ENCODE measurements at regions not wholly inside any gene's neighbourhood (a gene's known extent, or its start where the extent isn't known, plus 50 kb on each side); places are given as distances from the start of the nearest gene placed in this dataset.
"Not testable (repeated sequence)": the region's sequence is repeated elsewhere in the genome, so short reads cannot be mapped to it uniquely, and the experiment has no call there.

- no peak for DNase-seq (ENCODE audit: extremely low read depth in 1 of 2, low read depth in 1 of 2)
Observed at GRCh38 chr10:8412541-8412940, 358.1 kb downstream of the GATA3 start.

- not testable (repeated sequence) for DNase-seq (ENCODE audit: extremely low read depth in 1 of 2, low read depth in 1 of 2)
Observed at GRCh38 chr10:8415029-8415428, 360.5 kb downstream of the GATA3 start.

DNA sequence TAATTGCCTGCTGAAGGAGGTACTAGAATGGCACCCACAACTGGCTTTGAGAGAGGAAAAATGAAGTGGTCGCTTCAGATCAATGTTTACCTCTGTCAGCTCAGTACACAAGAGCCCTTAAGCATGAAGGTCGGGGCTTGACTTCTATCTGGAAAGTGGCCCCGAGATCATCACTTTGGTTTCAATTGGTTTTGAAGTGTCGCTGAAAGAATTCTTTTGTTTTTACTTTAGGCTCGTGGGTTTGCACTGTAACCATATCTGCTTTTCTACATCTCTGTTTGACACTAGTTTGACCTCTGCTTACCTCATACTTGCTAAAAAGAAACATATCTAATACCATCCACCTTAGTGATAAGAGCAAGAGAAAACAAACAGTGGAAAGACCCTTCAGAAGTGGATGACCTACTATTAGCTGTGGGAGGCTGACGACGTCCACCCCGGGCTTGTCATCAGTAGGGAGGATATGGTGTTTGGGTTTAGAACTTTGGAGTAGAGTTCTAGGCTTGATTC, 361.8 kb downstream of the GATA3 start:
- peak in 1 of 2 donors; percentile 55 for DNase-seq (ENCODE audit: extremely low read depth in 1 of 2, low read depth in 1 of 2)

DNA sequence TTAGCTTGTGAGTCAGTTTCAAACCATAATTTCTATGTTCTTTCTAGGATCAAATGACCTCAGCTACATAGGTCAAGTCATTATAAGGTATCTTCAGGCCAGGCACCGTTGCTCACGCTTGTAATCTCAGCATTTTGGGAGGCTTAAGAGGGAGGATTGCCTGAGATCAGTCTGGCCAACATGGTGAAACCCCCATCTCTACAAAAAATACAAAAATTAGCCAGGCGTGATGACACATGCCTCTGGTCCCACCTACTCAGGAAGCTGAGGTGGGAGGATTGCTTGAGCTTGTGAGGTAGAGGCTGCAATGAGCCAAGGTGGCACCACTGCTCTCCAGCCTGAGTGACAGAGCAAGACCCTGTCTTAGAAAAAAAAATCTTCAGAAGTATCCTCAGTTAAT, 362.3 kb downstream of the GATA3 start:
- DNase-seq (ENCODE audit: extremely low read depth in 1 of 2, low read depth in 1 of 2): no peak

GRCh38 chr10:8417631-8418030, 363.1 kb downstream of the GATA3 start:
- no peak for DNase-seq (ENCODE audit: extremely low read depth in 1 of 2, low read depth in 1 of 2)

DNA sequence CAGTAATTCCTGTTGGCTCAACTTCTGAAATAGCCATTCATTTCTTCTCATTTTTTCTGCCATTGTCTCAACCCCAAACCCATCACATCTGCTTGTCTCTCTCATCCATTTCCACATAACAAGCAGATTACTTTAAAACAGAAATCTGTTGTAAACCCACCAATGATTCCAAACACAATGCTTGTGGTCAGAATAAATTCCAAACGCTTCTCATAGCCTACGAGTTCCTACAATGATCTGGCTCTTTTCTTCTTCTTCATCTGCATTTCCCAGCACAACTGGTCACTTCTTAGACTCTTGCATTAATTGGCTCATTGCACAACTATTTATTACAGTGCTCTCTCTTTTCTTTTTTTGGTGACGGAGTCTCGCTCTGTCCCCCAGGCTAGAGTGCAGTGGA, 364.1 kb downstream of the GATA3 start:
- no peak for DNase-seq (ENCODE audit: extremely low read depth in 1 of 2, low read depth in 1 of 2)

- no peak for DNase-seq (ENCODE audit: extremely low read depth in 1 of 2, low read depth in 1 of 2)
Observed at GRCh38 chr10:8420182-8420581, 365.7 kb downstream of the GATA3 start.

DNA sequence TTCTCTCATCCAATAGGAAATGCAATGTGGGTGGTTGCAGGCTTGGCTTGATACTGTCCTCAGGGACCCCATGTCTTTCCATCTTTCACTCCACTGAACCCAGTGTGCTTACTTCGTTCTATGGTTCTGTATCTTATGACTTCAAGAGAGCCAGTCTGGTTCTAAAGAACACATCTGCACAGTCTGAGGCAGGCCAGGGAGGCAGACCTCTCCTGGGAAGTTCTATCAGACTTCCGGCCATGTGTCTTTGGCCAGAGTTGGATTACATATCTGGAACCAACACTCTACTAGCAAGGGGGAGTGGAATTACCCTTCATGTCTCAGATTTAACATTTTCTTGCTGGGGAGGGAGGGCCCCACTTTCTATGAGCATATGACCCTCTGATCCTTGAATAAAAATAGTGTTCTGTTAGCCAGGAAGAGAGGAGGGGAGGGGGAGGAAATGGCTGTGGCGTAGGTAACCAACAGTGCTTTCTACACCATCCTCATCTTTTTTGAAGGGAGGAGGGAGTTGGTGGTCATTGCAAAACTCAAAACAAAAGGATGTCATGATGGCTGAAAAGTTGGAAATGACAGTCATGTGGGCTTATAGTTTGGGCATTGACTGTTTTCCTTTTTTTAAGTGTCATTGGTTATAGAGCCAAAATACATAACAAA, 370.2 kb downstream of the GATA3 start:
- DNase-seq (ENCODE audit: extremely low read depth in 1 of 2, low read depth in 1 of 2): no peak

- DNase-seq (ENCODE audit: extremely low read depth in 1 of 2, low read depth in 1 of 2): no peak
Observed at GRCh38 chr10:8428654-8429053, 374.2 kb downstream of the GATA3 start.

DNA sequence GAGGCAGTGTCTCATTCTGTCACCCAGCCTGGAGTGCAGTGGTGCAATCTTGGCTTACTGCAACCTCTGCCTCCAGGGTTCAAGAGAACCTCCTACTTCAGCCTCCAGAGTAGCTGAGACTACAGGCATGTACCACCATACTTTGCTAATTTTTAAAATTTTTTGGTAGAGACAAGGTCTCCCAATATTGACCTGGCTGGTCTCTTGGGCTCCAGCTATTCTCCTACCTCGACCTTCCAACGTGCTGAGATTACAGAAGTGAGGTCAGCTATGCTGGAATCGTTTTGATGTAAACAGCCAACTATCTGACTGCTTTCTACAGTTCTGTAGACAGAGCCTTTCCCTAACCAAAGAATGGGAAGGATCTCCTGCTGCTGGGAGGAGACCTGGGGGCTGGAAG, 375.8 kb downstream of the GATA3 start:
- no peak for DNase-seq (ENCODE audit: extremely low read depth in 1 of 2, low read depth in 1 of 2)

GRCh38 chr10:8431511-8431910, 377.0 kb downstream of the GATA3 start:
- no peak for DNase-seq (ENCODE audit: extremely low read depth in 1 of 2, low read depth in 1 of 2)

GRCh38 chr10:8435186-8436055, 380.9 kb downstream of the GATA3 start:
- DNase-seq (ENCODE audit: extremely low read depth in 1 of 2, low read depth in 1 of 2): no peak

- DNase-seq (ENCODE audit: extremely low read depth in 1 of 2, low read depth in 1 of 2): no peak
Observed at GRCh38 chr10:8437896-8438295, 383.4 kb downstream of the GATA3 start.

DNA sequence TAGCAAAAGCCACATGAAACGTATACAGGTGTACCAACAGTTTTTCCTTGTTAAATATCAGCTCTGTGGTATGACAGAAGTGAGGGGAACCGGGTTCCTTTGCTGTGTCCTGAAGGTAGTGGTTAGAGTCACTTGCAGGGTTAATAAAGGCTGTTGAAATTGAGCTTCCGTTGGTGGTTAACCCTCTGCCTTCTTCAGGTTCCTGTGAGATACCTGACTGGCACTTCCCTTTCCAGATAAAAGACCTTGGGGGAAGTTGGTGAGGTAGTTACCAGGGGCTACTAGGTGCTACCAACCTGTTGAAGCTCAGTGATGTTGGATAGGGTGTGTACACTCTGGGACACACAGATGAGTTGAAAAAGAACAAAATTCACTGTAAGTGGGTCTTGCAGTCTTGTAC, 384.1 kb downstream of the GATA3 start:
- no peak for DNase-seq (ENCODE audit: extremely low read depth in 1 of 2, low read depth in 1 of 2)

- DNase-seq (ENCODE audit: extremely low read depth in 1 of 2, low read depth in 1 of 2): no peak
Observed at GRCh38 chr10:8439040-8439439, 384.6 kb downstream of the GATA3 start.

GRCh38 chr10:8444630-8445029, 390.1 kb downstream of the GATA3 start:
- DNase-seq (ENCODE audit: extremely low read depth in 1 of 2, low read depth in 1 of 2): peak in 1 of 2 donors; percentile 31

- no peak for DNase-seq (ENCODE audit: extremely low read depth in 1 of 2, low read depth in 1 of 2)
Observed at GRCh38 chr10:8445353-8445752, 390.9 kb downstream of the GATA3 start.

DNA sequence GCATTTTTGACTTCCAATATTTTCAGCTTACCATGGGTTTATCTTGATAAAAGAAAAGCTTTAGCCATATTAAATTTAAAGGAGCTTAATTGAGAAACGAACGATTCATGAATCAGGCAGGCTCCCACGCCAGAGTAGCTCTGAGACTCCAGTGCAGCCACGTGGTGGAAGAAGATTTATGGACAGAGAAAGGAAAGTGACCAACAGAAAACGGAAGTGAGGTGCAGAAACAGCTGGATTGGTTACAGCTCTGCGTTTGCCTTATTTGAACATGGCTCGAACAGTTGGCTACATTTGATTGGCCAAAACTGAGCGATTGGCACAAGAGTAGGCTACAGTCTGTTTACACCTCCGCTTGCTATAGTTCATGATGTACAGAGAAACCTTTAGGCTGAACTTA, 395.4 kb downstream of the GATA3 start:
- DNase-seq (ENCODE audit: extremely low read depth in 1 of 2, low read depth in 1 of 2): no peak

- DNase-seq (ENCODE audit: extremely low read depth in 1 of 2, low read depth in 1 of 2): no peak
Observed at GRCh38 chr10:8453587-8453986, 399.1 kb downstream of the GATA3 start.

DNA sequence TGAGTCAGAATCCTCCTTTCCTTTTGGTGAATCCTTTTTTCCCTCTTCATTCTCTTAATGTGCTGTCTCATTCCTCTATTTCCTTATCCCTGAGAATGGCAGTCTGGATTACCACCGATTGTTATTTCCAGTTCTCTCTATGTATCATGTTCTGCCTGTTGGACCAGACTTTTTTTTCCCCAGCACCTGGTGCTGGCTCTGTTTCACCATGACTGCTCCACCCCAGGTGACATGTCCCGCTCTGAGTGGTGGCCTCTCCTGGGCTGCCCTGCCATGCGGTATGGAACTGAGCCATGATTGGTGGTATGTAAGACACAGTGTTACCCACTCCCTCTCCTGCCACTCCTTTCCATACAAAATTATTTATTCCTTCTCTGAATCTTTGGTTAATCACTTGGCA, 399.9 kb downstream of the GATA3 start:
- no peak for DNase-seq (ENCODE audit: extremely low read depth in 1 of 2, low read depth in 1 of 2)

GRCh38 chr10:8455181-8455580, 400.7 kb downstream of the GATA3 start:
- DNase-seq (ENCODE audit: extremely low read depth in 1 of 2, low read depth in 1 of 2): no peak

- DNase-seq (ENCODE audit: extremely low read depth in 1 of 2, low read depth in 1 of 2): no peak
Observed at GRCh38 chr10:8456386-8456785, 401.9 kb downstream of the GATA3 start.

Data from stimulated activated CD8-positive, alpha-beta memory T cell treated with anti-CD3 and anti-CD28 coated beads, Interleukin-7, amount 100 ng/mL, for 48 hours (primary cell).